ENCODE measurements at regions not wholly inside any gene's neighbourhood (a gene's known extent, or its start where the extent isn't known, plus 50 kb on each side); places are given as distances from the start of the nearest gene placed in this dataset.

- TF ChIP-seq ZNF436 (CRISPR knock-in tag; IDR thresholded peaks at IDR 0.05) (no peak), PHF21A (IDR thresholded peaks at IDR 0.05; ENCODE audit: borderline replicate concordance, low read depth) (no peak)
Observed at GRCh38 chr12:114993165-114993564, 309.2 kb upstream of the TBX3 start (continued).

- no peaks in the 10 kb centered on the region for H3K36me3 ChIP-seq (ENCODE audit: control insufficient read depth, insufficient read depth, low read length)
- H3K27me3 ChIP-seq (ENCODE audit: control insufficient read depth in 2 of 2, insufficient read depth in 2 of 2, low read length in 2 of 2), result no peaks in the 10 kb centered on the region
- no peaks in the 10 kb centered on the region for H3K9me1 ChIP-seq (ENCODE audit: control insufficient read depth, insufficient read depth, low read length)
- in situ Hi-C loops (cut with MboI) (no loop called here), intact Hi-C loops (cut with micrococcal nuclease) (no loop called here)
- H3K4me3 ChIP-seq, result no peak overlapping the region
- ATAC-seq (no peak), FAIRE-seq (no peak), DNase-seq (ENCODE audit: extremely low read depth in 1 of 4, low spot score in 3 of 4) (no peak)
- CTCF ChIA-PET (ENCODE audit: low intra/inter-chr PET ratio), result no interaction called here
- 0% methylated on average over 1 of the region's 1 CpG for WGBS (ENCODE audit: insufficient coverage, low coverage, missing lambda C conversion rate)
- POLR2A ChIA-PET, result no interaction called here
- no peak overlapping the region for H3K4me2 ChIP-seq (ENCODE audit: insufficient read depth, low read length)
- H3K4me1 ChIP-seq (replicated peaks in 1 of 2; ENCODE audit: control insufficient read depth in 2 of 2, insufficient read depth in 2 of 2, low read length in 2 of 2), result no peaks in the 10 kb centered on the region
- BruUV-seq (replicated peaks), result no TSS peak
- H3K9me3 ChIP-seq (replicated peaks; ENCODE audit: control insufficient read depth, insufficient read depth, low read depth, low read length), result no peaks in the 10 kb centered on the region
- H2AFZ ChIP-seq (ENCODE audit: low read depth, low read length), result no peak overlapping the region
- H3K27ac ChIP-seq (ENCODE audit: extremely low read depth, low read depth, low read length), result no peak overlapping the region
- no peaks in the 10 kb centered on the region for H4K20me1 ChIP-seq (replicated peaks; ENCODE audit: control insufficient read depth, insufficient read depth, low read length)
- no peaks in the 10 kb centered on the region for H3K79me2 ChIP-seq (ENCODE audit: control insufficient read depth, insufficient read depth, low read length)
- H3K9ac ChIP-seq (ENCODE audit: insufficient read depth in 1 of 2, low read depth in 2 of 2, low read length in 2 of 2), result no peak overlapping the region
- TF ChIP-seq PCBP1 (IDR thresholded peaks at IDR 0.05; ENCODE audit: low read depth, low read length, poor library complexity, severe bottlenecking) (no peak), HES1 (IDR thresholded peaks at IDR 0.05; ENCODE audit: low read depth) (no peak), KDM4B (IDR thresholded peaks at IDR 0.05; ENCODE audit: borderline replicate concordance in 2 of 2, low read depth in 1 of 2) (no peak), E2F5 (CRISPR knock-in tag; IDR thresholded peaks at IDR 0.05) (no peak), SIN3B (IDR thresholded peaks at IDR 0.05; ENCODE audit: low read depth) (no peak), ZNF212 (CRISPR knock-in tag; IDR thresholded peaks at IDR 0.05) (no peak), CHD4 (IDR thresholded peaks at IDR 0.05; ENCODE audit: insufficient read depth, insufficient replicate concordance, low read depth, low read length, poor library complexity, severe bottlenecking) (no peak), ZNF175 (CRISPR knock-in tag; IDR thresholded peaks at IDR 0.05; ENCODE audit: low read depth) (no peak), FUS (optimal IDR thresholded peaks at IDR 0.05; ENCODE audit: low read depth, low read length) (no peak), E2F1 (CRISPR knock-in tag; IDR thresholded peaks at IDR 0.05) (no peak), CREBBP (IDR thresholded peaks at IDR 0.05; ENCODE audit: low read depth, low read length) (no peak), U2AF1 (optimal IDR thresholded peaks at IDR 0.05; ENCODE audit: low read depth, low read length) (no peak)
Observed at GRCh38 chr12:114992443-114992842, 308.5 kb upstream of the TBX3 start.

Data from K562 (cell line).